ENCODE measurements at regions not wholly inside any gene's neighbourhood (a gene's known extent, or its start where the extent isn't known, plus 50 kb on each side); places are given as distances from the start of the nearest gene placed in this dataset.

DNA sequence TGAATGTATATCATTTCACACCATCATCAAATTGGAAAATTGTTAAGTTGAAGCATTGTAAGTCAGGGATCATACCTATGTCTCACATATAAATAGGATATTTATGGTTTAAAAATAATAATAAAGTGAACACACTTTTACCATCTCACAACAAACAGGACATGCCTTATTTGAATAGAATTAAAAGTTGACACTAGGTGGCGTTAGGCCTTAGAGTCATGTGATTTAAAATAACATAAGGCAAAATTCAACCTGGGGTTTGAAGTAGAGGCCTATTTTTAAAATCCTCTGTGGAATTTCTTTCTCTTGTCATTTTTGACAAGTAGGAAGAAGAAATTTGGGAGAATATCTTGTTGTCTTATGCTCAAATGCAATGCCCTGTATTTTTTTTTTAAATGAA lies 184.7 kb upstream of the PCDH15 start:
- DNase-seq: peak; percentile 15

GRCh38 chr10:54983255-54983654 lies 182.2 kb upstream of the PCDH15 start:
- DNase-seq: no peak

DNA sequence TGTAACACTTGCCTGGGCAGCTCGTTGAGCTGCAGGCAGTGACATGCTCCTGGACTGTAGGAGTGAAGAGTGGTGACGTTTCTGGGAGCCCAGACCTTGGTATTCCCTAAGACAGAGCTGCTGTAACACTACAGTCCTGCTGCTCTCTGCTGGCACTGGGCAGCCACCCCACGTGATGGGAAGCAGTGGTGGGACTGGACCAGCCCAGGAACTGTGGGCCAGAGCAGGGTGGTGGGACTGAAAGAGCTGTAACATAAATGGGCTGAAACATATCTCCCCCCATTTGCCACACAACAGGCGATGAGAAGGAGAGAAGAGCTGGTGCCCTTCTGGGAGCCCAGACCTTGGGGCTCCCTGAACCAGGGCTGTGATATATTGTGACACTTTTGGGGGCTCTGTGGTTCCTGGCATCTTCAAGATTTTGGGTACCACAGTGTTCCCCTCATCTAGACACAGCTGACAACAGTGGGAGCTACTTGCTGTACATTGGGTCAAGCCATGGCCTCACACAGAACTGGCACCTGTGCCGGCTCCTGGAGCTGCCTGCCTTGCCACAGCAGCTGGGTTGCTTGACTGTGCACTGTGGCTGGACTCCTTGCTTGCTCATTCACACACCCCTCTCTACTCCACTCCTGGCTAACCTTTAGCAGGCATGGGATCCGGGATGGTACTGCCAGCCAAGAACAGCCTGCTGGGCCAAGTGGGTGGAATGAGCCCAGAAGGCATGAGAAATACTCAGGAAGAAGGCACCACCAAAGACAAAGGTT lies 161.3 kb upstream of the PCDH15 start:
- no peak for DNase-seq

DNA sequence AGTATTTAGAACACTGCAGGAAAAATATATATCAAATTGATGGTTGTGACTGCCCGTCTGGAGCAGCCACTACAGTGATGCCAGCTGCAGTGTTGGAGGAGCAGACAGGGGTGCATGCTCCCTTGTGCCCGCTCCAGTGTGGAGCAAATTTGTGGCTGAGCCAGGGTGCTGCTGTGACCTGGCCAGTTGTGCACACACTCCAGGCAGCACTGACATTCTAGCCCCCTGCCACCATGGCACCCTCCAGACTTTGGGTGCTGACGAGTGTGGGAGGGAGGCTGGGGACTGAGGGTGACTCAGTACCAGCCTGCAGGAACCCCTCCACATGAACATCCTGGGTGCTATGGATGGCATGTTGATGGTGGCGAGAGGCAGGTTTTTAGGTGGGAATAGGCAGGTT lies 160.0 kb upstream of the PCDH15 start:
- no peak for DNase-seq

DNA sequence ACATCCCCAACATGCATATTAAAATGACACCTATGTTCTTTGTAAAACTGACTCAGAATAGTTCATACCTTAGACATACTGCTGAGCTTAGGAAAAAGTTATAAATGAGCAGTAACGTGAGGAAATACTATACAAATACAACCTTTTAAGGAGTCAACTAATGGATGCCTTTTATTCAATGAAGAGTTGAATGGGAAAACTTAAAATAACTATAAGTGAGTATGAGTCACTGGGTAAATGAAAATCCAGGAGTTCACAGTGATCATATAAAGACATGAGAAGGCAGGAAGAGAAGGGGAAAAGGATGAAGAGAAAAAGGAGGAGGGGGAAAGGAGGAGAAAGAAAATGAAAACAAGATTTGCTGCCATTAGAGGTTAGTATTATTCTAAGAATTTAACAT lies 157.8 kb upstream of the PCDH15 start:
- no peak for DNase-seq

- DNase-seq: no peak
Observed at GRCh38 chr10:54947605-54948004, 146.6 kb upstream of the PCDH15 start.

DNA sequence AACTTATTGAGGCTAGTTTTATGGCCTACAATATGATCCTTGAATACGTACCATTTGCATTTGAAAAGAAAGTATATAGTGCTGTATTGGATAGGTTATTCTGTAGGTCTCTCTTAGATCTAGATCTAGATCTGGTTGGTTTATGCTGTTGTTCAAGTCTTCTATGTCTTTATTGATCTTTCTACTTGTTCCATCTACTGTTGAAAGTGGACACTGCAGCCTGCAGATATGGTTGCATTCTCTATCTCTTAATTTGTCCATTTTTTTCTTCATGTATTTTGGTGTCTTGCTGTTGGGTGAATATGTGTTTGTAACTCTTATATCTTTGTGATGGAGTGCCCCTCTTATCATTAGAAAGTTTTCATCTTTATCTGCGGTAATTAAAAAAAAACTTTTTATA lies 139.4 kb upstream of the PCDH15 start:
- DNase-seq: no peak

- no peak for DNase-seq
Observed at GRCh38 chr10:54914049-54914448, 113.0 kb upstream of the PCDH15 start.

GRCh38 chr10:54909165-54909564 lies 108.1 kb upstream of the PCDH15 start:
- no peak for DNase-seq

DNA sequence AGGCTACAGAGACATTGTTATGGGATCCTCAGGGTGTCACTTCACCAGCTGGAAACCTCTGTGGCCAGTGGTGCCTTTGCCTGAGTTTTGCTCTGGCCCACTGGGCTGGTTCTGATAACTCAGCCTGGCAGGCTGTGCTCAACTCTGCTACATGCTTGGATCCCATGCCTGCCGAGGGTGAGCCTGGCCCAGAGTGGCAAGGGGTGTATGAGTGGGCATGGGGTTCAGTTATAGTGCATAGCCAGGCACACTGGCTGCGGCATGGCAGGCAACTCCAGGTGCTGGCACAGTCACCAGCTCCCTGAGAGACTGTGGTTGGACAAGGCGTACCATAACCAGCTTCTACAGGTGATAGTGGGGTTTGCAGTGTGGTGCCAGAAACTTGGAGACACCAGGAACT lies 107.0 kb upstream of the PCDH15 start:
- no peak for DNase-seq

GRCh38 chr10:54906940-54907339 lies 105.9 kb upstream of the PCDH15 start:
- no peak for DNase-seq

DNA sequence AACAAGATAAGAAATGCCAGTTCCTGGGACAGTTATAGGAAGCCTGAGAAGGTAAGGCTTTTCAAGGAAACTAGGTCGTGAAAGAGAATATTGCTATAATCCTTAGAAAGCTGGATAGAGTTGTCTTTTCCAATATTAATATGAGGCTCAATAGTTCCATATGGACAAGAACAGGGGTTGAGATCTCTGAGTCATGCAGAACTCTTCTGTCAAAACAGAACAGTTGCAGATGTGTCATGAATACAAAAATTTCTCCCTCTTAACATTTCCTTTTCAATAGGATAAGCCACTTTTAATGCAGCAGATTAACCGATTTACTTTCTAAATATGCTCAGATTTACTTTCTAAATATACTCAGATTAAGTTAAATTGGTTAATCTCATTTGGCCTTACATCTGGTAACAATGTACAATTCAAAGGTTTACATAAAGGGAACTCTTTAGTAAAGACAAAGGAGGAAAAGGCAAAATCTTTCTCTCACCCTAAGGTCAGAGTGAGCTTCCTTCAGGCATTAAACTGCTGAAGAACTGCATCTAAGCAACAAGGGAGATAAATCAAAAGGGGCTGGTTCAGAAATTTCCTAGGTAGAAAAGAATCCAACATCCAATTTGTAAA lies 104.7 kb upstream of the PCDH15 start:
- DNase-seq: no peak

DNA sequence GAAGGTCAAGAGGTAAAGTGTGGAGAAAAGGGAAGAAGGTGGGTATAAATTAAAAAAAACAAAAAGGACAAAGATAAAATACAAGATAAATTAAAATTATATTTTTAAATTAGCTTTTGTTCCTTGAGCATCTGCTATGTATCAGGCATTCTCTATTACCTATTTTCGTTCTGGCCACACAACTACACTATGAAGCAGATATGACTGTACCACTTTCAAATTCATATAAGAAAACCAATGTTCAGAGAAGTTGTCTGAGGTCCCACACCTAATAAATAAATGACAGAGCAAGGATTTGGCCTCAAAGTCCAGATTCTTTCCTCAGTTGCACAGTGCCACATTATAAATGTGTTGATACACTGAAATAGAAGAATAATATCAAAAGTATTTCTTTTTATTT lies 103.8 kb upstream of the PCDH15 start:
- no peak for DNase-seq

GRCh38 chr10:54903745-54904144 lies 102.7 kb upstream of the PCDH15 start:
- no peak for DNase-seq

DNA sequence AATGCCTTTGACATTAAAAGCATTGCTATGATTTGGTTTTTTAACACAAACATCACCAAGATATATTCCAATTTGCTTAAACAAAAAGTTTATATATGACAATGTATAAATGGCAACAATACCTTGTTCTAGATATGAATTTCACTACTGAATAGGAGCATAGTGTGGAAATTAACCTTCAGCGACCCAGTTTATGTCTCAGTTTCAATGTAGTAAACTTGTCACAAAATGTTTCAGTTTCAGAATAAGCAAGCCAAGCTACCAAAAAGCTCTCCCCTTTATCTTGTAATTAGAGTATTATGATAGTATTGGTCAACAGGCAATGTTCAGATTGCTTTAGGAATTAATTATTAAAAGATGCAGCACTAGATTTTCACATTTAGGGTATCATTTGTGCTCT lies 99.6 kb upstream of the PCDH15 start:
- DNase-seq: no peak

- DNase-seq: no peak
Observed at GRCh38 chr10:54880996-54881395, 80.0 kb upstream of the PCDH15 start.

GRCh38 chr10:54869022-54869421 lies 68.0 kb upstream of the PCDH15 start:
- DNase-seq: no peak

DNA sequence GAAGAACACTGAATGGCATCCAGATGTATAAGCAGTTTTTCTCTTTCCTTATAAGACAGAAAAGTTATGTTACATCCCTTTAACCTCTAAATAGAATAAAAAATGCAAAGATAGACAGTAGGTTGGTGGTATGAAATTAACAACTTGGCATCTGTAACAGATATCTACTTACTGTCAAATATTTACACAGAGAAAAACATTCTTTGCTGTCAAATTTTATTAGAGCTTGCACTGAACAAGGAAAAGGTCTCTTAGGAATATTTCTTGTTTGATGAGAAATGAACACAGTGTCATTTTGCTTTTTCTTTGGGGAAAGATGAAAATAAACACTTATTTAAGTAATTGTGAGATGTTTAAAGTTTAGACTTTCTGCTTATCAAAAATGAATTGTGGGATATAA lies 65.6 kb upstream of the PCDH15 start:
- no peak for DNase-seq

GRCh38 chr10:54854843-54855242 lies 53.8 kb upstream of the PCDH15 start:
- no peak for DNase-seq

GRCh38 chr10:54854389-54854788 lies 53.4 kb upstream of the PCDH15 start:
- DNase-seq: no peak

DNA sequence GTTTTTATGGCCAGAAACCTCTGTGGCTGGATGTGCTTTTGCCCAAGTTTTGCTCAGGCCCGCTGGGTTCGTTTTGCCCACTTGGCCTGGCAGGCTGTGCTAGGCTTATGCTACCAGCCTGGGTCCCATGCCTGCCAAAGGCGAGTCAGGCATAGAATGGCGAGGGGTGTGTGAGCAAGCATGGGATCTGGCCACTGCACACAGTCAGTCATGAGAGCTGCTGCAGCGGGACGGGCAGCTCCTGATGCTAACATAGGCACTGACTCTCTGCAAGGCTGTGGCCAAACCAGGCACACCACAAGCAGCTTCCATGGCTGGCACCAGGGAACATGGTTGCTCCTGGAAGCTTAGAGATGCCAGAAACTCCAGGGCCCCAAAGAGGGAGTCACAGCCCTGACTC lies 52.9 kb upstream of the PCDH15 start:
- DNase-seq: no peak
